Nephron (organoid): ENCODE measurements at regions not wholly inside any gene's neighbourhood (a gene's known extent, or its start where the extent isn't known, plus 50 kb on each side); places are given as distances from the start of the nearest gene placed in this dataset.

Experiments used
- H3K27ac Mint-ChIP-seq, 3 experiments: 2 replicates each; pipeline ENCODE4 v1.8.0; 2020; ENCODE audit warnings: mixed read lengths in 3 of 3, mild to moderate bottlenecking in 2 of 3, moderate library complexity in 1 of 3
- H3K27me3 Mint-ChIP-seq: 2 replicates; pipeline ENCODE4 v1.8.0; 2021; ENCODE audit warnings: low read depth, mild to moderate bottlenecking, moderate library complexity, mixed read lengths
- H3K36me3 Mint-ChIP-seq: 2 replicates; pipeline ENCODE4 v1.8.0; 2020; ENCODE audit warnings: low read depth, mixed read lengths
- H3K4me1 Mint-ChIP-seq: 2 replicates; pipeline ENCODE4 v1.8.0; 2020; ENCODE audit warnings: mixed read lengths
- H3K4me3 Mint-ChIP-seq, 3 experiments: 2 replicates each; pipeline ENCODE4 v1.8.0; 2020; ENCODE audit warnings: mild to moderate bottlenecking in 3 of 3, mixed read lengths in 3 of 3, moderate library complexity in 2 of 3
- H3K9me3 Mint-ChIP-seq: 2 replicates; pipeline ENCODE4 v1.8.0; 2020; ENCODE audit warnings: mixed read lengths
- CTCF ChIP-seq, 3 experiments: fragments of 200-600 bp; sonication (generic); IDR thresholded peaks; one replicate each; pipeline ENCODE4 v1.5.0; 2021; ENCODE audit warnings: antibody characterized with exemption in 3 of 3; ENCODE audit not compliant: unreplicated experiment in 3 of 3

- Mint-ChIP-seq H3K27ac (no peak overlapping the region), H3K27me3 (no peaks in the 10 kb centered on the region), H3K36me3 (no peaks in the 10 kb centered on the region), H3K4me1 (no peaks in the 10 kb centered on the region), H3K4me3 (no peak overlapping the region), H3K9me3 (no peaks in the 10 kb centered on the region)
- no peak for TF ChIP-seq CTCF (IDR thresholded peaks at IDR 0.05; ENCODE audit: unreplicated experiment in 3 of 3)
Measured at GRCh38 chr3:180176059-180176458, 139.3 kb upstream of the PEX5L start.

GRCh38 chr3:180177255-180177654 lies 140.5 kb upstream of the PEX5L start:
- Mint-ChIP-seq H3K4me3 (no peak overlapping the region), H3K27ac (no peak overlapping the region), H3K9me3 (no peaks in the 10 kb centered on the region), H3K27me3 (no peaks in the 10 kb centered on the region), H3K4me1 (no peaks in the 10 kb centered on the region), H3K36me3 (no peaks in the 10 kb centered on the region)
- no peak for TF ChIP-seq CTCF (IDR thresholded peaks at IDR 0.05; ENCODE audit: unreplicated experiment in 3 of 3)

- no peak overlapping the region for H3K27ac Mint-ChIP-seq
- H3K36me3 Mint-ChIP-seq, result no peaks in the 10 kb centered on the region
- H3K4me3 Mint-ChIP-seq, result no peak overlapping the region
- TF ChIP-seq CTCF (IDR thresholded peaks at IDR 0.05; ENCODE audit: unreplicated experiment in 3 of 3), result no peak
- no peaks in the 10 kb centered on the region for H3K9me3 Mint-ChIP-seq
- no peaks in the 10 kb centered on the region for H3K27me3 Mint-ChIP-seq
- no peaks in the 10 kb centered on the region for H3K4me1 Mint-ChIP-seq
Measured at GRCh38 chr3:180179562-180179961, 142.8 kb upstream of the PEX5L start.

- no peaks in the 10 kb centered on the region for H3K27me3 Mint-ChIP-seq
- no peak for TF ChIP-seq CTCF (IDR thresholded peaks at IDR 0.05; ENCODE audit: unreplicated experiment in 3 of 3)
- H3K4me1 Mint-ChIP-seq, result no peaks in the 10 kb centered on the region
- H3K36me3 Mint-ChIP-seq, result no peaks in the 10 kb centered on the region
- H3K9me3 Mint-ChIP-seq, result no peaks in the 10 kb centered on the region
- H3K4me3 Mint-ChIP-seq, result no peak overlapping the region
- no peak overlapping the region for H3K27ac Mint-ChIP-seq
Measured at GRCh38 chr3:180180795-180181194, 144.1 kb upstream of the PEX5L start.

- Mint-ChIP-seq H3K4me1 (no peaks in the 10 kb centered on the region), H3K36me3 (no peaks in the 10 kb centered on the region), H3K9me3 (no peaks in the 10 kb centered on the region), H3K4me3 (no peak overlapping the region), H3K27ac (no peak overlapping the region), H3K27me3 (no peaks in the 10 kb centered on the region)
- TF ChIP-seq CTCF (IDR thresholded peaks at IDR 0.05; ENCODE audit: unreplicated experiment in 3 of 3), result no peak
Measured at GRCh38 chr3:180181387-180181786, 144.7 kb upstream of the PEX5L start.

GRCh38 chr3:180183346-180183745 lies 146.6 kb upstream of the PEX5L start:
- Mint-ChIP-seq H3K27ac (no peak overlapping the region), H3K4me1 (no peaks in the 10 kb centered on the region), H3K4me3 (no peak overlapping the region), H3K36me3 (no peaks in the 10 kb centered on the region), H3K27me3 (no peaks in the 10 kb centered on the region), H3K9me3 (no peaks in the 10 kb centered on the region)
- TF ChIP-seq CTCF (IDR thresholded peaks at IDR 0.05; ENCODE audit: unreplicated experiment in 3 of 3), result no peak
